Skin of body (tissue), 1 donor: ENCODE measurements at regions not wholly inside any gene's neighbourhood (a gene's known extent, or its start where the extent isn't known, plus 50 kb on each side); places are given as distances from the start of the nearest gene placed in this dataset.

Experiments used
- DNase-seq: peaks from one replicate; lab custom pipeline; 2025; lab: John Stamatoyannopoulos, UW

DNA sequence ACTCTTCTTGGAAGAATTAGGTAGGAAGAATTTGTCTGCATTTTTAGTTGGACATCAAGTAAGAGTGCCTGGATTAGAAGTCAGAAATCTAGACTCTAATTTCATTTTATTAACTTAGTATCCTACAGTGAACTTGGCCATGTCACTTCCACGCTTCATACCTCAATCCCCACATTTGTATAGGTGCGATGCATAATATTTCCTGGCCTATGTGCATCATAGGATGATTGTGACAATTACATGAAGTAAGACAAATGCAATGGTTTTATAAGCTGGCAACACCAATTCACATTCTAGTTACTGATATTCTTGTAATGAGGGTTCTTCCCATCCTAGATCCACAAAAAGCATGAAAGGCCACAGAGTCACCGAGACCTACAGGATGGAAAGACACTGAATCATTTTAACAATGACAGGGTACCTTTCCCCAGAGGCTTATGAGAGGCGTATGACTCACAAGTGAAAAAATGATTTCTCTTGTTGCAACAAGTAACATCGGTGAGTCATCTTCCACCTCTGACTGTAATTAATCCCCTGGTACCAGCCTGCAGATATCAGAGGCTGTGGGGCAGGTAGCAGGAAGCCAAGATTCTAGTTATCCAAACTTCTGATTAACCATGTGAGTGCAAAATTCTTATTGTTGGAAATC, 56.0 kb upstream of the OR5AK2 start:
- no peak for DNase-seq

DNA sequence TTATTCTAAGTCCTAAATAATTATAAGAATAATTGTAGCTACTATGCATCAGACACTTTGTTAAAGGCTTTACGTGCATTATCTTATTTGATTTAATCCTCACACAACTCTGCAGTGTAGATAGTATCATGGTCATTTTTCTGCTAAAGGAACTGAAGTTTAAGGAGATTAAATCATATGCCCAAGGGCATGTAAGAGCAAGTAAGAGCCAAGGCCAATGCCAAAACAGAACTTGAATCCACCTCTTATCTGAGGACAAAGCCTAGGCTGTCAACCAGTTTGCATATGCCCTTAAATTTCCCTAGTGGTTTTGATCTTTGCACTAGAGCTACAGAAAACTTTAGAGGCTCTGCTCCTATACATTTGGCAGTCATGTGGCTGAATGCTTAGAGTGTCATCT, 65.6 kb upstream of the OR5AK2 start:
- no peak for DNase-seq

DNA sequence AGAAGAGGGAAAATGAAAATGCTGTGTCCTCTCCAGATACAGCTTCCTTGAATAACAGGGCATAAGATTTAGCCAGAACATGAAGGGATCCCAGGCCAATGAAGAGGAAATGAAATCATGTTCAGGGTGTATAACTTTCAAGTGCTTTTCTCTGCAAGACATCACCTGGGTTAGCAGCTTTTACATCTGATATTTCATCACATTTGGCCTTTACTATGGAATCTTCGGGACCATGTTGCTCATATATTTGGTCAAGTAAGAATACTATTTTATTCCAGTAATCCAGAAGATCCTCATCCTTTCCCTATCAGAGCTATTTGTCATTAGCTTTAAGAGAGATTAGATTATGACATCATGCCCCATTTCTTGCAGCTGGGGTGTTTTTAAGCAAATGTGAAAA, 66.3 kb upstream of the OR5AK2 start:
- DNase-seq, result no peak

DNA sequence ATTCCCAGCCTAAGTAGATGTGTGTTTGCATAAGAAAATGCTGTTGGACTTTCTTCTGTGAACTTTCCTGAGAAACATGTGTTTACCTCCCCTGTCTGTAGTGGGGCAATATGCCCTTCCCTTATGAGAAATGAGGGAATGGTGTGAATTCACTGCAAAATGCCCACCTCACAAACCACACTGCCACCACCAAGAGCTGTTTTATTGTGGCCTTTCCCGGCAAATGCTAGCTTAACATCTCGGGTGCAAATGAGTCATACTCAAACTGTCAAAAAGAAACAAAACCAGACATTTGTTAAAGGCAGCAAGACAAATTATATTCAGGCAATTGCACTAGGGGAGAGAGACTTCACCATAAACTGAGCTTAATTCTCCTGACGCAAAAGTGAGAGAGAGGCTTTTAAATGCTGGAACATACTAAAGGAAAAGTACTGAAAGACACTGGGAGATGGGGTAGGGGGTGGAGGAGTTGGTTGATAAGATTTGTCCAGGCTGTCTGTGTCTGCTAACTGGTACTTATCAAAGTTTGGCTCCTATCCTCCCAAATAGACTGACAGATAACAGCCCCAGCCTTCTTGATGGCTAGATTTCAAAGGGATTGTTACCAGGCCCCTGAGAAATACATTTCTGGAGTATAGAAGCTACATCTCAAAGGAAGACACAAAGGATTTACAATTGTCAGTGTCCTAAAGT, 70.9 kb upstream of the OR5AK2 start:
- no peak for DNase-seq

DNA sequence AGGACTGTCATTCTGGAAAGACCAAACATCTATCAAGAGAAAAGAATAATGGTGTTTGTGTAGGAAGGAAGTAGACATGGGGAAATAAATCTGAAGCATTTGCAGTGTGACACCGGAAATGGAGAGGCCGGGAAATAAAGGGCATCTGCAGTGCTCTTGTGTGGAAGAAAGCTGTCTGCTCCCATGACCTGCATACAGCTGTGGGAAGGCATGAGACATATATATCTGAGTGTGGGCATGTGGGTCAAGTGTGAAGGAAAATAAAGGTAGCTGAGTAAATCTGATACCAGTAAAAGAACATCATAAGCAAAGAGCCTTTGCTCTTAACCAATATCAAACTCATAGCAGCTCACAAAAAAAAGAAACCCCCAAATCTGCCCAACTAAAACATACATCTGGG, 72.1 kb upstream of the OR5AK2 start:
- no peak for DNase-seq

DNA sequence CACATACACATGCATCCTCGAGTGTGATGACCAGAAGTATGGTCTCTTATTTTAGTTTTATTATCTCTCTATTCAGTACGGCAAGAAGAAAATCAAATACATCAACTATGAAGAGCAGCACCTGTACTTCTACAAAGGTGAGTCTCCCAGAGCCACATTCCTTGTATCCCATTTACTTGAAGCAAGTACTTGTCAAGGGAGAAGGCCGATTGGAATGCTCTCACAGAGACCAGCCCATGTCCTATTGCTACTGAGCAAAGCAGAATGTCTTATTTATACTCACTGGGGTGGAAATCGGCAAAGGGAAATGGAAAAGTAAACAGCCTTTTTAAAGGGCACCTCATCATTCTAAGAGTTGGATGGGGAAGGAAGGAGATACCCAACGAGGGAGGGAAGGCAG, 72.6 kb upstream of the OR5AK2 start:
- no peak for DNase-seq

DNA sequence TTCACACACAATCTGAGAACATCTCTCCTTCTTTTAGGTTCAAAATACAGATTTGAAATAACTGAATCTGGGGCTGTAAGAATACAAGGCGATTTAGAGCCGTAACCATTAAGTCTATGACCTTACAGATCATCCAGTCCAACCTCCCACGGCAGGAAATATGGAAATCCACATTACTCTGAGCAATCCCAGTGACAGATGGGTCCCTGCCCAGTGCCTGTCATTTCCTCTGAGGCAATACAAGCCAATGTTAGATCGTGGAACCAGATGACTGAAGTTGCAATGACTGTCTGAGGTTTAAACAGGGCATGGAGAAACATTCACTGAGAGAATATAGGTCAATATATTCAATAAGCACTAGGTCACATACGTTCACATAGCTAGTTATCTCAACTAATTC, 77.4 kb upstream of the OR5AK2 start:
- no peak for DNase-seq

DNA sequence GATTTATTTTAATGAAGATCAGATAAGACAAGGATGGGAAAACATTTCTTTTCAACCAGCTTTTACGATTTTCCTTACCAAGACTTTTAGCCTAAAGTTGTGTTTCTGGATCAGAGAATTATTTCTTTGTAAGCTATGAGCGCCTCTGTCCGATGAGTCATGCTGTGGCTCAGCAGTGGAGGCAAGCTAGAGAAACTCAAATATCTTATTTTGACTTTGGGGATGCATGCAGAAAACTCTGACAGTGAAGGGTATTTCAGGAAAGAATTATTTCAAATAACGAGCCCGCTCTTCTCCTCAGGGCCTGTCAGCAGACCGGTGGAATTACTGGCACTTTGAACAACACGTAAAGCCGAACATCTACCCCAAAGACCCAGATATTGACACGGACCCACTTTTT, 77.9 kb upstream of the OR5AK2 start:
- DNase-seq, result no peak

DNA sequence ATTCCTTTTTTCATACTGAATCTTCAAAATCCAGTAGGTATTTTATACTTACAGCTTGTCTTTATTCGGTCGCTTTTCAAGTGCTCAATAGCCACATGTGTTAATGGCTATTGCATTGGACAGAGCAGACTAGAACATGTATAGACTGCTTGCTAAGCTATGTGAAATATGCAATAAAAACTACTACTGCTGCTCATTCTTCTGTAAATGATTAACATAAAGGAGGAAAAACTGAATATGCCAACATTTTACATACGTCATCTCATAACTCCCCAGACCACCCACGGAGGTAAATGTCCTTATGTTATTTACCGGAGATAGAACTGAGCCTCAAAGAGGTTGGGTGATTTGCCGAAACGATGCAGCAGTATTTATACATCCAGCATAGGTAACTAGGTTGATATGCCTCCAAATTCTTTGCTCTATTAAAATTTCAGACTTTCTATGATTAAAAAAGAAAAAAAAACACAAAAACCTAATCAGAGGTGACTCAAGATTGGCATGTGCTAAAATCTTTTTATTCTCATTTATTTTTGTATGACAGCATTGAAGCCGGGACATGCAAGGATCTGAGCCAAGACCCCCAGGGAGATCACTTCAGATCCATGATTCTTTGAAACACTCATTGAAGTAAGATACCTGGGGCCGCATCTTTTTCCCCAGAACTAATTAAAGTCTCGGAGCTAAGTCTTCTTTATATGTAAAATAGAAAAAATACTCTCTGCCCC, 78.5 kb upstream of the OR5AK2 start:
- no peak for DNase-seq

DNA sequence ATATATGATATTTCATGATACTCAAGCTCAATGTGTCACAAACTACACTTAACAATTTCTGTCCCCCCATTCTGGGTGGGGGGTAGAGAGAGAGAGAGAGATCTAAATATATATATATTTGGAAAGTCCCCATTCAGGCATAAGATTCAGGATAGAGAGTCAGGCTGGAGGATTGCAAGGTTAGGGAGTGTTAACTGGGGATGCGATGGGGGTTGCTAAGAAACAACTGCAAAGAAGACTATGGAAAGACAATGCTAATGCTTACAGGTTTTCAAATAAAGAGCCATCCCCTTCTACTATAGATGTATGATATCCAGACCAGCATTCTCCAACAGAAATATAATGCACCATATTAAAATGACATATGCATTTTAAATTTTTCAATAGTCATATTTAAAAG, 79.2 kb upstream of the OR5AK2 start:
- no peak for DNase-seq

DNA sequence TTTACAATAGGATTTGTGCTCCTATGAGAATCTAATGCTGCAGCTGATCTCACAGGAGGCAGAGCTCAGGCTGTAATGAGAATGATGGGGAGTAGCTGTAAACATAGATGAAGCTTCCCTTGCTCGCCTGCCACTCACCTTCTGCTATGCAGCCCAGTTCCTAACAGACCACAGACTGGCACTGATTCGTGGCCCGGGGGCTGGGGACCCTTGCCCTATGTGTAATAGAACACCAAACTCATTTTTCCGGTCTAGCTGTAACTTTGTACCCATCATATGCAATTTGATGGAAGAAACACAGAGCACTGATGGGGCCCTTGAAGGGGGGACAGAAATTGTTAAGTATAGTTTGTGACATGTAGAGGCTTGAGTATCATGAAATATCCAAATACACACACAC, 79.6 kb upstream of the OR5AK2 start:
- DNase-seq, result no peak

DNA sequence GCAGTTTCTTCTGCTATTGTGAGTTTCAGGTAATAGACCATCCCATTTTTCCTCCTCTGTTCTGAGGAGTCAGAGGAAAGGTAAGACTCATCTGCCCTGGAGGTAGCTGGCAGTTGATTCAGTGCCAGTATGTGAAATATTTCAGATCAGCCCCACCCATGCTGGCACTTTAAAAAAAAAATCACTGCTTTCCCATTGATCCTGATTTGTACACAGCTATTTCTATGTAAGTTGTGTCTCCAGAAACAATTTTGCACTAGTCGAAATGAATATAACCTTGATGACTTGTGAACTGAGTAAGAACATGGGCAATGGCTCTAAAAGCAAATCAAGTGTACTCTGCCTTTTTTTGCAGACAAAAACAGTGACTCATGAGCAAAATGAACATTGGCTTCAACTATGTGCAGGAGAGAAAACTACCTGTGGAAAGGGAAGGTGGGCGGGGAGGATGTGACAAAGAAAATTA, 82.0 kb upstream of the OR5AK2 start:
- DNase-seq, result no peak

DNA sequence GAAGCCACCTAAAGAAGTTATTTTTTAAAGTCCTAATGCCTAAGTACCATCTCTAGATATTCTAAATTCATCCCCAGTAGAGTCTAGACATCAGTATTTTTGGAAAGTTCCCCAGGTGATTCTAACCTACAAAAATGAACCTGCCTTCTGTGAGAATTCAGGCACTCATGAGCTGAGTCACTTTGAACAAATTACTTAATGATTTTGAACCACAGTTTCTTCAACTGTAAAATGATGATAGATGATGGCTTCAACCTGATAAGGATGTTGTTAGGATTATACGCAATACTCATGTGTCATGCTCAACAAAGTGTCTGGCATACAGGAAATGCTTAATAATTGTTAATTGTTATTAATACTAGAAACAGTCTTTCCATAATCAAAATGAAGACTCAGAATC, 82.8 kb upstream of the OR5AK2 start:
- no peak for DNase-seq

DNA sequence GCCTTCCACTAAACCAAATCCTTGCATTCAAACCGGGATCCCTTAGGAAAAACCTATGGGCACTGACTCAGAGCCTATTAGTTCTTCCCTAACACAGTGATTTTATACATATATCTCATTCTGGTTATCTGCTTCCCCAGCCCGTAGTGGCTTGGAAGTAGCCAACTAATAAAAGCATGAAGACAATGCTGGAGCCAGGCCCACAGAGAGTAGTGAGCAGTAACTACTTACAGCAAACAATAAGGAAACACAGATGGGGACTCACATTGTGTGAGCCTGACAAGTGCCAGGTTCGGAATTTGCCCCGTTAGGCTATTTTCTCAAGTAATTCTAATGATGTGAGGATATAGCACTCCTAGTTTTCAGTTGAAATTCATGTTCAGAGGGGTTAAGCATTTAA, 83.3 kb upstream of the OR5AK2 start:
- no peak for DNase-seq

DNA sequence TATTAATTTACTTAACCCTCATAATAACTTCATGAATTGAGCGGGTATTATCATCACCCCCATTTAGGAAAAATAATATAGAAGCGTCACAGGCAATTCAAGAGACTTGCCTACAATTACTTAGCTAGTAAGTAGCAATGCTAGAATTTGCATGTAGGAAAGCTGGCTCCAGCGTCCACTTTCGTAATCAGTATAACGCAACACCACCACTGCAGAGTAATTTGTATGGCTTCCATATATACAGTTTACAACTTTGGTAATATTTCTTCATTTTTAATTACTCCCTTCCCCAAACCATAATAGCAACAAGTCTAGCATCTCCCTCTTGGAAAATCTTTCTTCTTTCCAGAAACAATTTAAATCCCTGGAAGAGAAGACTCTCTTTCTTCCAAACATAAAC, 89.9 kb upstream of the OR5AK2 start:
- DNase-seq, result no peak

DNA sequence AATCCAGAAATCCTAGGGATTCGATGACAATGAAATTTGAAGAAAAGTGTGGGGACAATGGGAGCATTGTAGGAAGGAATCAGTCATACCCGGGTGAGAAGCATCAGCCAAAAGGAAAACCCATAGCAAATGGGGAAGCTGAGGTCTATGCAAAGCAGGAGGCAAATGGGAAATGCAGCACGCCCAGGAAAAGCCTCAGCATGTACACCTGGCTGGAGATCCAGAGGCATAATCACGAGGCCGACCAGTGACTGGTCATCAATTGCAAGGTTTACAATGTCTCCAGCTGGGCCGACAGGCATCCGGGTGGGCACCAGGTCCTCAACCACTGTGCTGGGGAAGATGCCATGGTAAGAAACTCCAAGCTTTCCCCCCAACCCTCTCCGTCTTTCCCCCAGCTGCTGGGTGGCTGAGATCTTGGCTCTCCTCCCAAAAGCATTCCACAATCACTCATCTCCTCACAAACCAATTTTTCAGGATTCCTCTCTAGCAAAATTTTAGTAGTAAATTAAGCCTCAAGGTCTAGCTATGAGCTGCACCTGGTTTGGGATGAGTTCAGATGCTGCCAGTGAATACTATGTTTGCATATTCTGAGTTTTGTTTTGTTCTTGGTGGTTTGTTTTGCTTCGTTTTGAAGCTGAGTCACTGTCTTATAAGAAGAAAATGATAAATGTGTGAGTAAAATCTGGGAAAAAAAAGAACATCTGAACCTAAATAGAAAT, 98.0 kb upstream of the OR5AK2 start:
- DNase-seq, result no peak

DNA sequence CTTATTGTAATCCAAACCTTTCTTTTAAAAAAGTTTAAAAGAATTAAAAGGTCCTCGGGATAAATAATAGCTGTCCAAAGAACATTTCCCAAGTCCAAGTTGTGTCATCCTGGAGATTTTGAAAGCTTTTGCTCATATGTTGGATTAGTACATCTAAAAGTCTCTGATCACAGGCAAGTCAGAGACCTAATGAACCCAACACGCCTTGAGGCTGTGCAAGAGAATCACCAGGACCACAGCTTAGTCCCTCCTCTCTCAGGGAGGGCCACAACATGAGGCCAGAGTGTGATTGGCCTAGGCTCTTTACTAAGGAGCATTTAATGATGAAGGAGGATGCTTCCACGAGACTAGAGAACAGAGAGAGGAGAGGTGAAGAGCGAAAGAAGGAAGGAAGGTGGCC, 98.7 kb upstream of the OR5AK2 start:
- no peak for DNase-seq

DNA sequence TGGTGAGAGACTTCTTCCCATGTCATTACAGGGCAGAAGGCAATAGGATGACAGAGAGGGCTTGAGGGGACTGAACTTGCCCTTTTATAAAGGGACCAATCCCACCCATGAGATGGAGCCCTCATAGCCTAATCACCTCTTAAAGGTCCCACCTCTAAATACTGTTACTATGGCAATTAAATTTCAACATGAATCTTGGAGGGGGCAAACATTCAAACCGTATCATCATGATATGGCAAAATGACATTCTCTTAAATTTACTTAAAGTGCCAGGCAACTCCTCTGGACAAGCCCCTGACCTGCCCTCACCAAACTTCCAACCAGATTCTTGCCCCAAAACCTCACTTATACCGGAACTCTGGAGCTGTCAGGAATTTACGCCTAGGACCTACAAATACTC, 100.8 kb upstream of the OR5AK2 start:
- DNase-seq, result no peak

DNA sequence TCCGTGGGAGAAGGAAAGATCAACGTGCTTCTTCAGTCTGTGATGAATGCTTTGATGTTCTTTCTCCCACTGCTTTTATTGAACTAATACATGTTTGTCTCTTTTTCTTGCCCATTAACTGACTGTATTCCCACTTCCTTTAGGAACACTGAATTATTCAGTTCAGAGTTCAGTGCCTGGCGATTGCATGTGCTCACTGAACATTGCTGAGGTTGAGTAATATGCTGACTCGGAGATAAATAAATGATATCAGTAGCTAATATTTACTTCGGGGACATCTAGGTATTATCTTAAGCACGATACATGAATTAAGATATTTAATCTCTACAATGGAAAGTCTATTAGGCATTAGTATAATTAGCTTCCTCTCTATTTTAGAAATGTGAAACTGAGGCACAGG, 102.3 kb upstream of the OR5AK2 start:
- DNase-seq, result no peak

DNA sequence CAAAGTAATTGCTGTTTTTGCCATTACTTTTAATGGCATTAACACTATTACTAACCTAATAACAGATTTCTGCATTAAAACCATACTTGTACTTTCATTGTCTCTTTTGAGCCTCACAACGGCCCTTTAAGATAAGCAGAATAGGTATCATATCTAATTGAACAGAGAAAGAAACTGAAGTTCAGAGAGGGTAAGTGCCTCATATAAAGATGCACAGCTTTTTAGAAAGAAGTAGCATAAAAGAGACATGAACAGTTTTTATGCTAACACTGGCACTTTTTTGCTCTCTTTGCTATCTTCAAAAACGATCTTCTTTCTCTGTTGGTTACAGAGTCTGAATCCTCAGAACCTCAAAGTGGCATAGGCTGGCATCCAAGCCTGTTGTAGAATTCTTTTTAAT, 102.9 kb upstream of the OR5AK2 start:
- no peak for DNase-seq

DNA sequence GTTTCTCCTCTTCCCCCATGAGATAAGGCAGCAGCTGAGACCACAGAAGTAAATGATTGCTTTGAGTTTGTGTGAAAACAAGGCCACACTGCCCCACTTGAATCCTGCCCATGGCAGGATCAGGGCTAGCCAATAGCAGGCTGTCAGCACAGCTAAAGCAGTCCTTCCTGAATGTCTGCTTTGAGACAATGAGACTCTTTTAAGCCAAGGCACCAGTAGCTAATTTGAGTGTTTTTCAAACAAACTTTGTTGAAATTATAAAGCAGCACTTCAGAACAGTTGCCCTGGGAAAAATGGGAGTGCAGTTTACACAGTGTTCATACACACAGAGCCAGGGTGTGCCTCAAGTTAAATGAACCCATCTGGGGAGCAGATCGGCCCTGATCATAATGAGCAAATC, 103.5 kb upstream of the OR5AK2 start:
- DNase-seq, result peak; percentile 58

DNA sequence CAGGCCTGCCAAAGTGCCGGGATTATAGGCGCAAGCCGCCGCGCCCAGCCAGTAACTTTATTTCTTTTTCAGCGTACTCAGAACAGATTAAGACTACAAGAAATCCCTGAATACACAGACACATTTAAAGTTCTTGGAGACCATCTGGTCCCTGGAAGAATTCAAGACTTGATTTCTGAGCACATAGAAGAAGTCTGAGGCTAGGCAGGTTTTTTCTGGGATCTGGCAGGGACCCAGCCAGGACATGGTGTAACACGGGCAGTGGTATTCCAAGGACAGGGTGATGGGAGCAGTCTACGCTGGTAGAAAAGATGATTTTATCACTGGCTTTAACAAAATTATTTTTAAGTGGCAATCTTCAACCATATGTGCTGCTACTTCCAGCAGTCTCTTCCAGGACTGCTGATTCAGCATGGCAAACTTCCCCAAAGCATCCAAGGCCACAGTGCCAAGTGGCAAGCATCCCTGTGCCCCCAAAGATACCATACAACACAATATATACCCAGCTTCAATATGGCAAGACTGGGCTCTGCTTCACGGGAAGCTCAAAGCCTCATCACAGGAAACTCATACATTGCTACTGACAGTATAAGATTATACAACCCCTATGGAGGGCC, 105.2 kb upstream of the OR5AK2 start:
- DNase-seq, result no peak
